ENCODE measurements at regions not wholly inside any gene's neighbourhood (a gene's known extent, or its start where the extent isn't known, plus 50 kb on each side); places are given as distances from the start of the nearest gene placed in this dataset.

DNA sequence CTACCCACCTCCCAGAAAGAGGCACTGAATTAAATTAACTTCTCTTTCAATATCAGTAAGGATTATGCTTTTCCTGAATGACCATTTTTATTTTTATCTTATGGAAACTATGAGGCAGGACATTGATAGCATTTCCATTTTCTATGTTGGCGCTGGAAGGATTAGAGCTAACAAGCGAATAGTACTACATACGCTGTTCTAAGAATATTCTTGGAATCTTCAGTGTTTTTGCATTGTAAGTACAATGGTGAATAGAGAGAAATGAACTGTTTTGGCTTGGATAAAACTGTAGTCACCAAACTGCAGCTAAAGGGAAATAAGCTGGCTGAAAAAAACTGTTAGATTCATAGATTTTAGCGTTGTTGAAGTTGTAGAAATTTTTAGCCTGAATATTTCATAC is 779.0 kb upstream of the ADGRL4 start:
- TF ChIP-seq YY1 (IDR thresholded peaks at IDR 0.05; ENCODE audit: low read depth) (no peak), TAF1 (IDR thresholded peaks at IDR 0.05; ENCODE audit: low read depth) (no peak), ZBTB7A (IDR thresholded peaks at IDR 0.05; ENCODE audit: low read depth) (no peak), RAD21 (IDR thresholded peaks at IDR 0.05; ENCODE audit: low read depth) (no peak), EP300 (IDR thresholded peaks at IDR 0.05; ENCODE audit: borderline replicate concordance) (no peak), CREB1 (IDR thresholded peaks at IDR 0.05; ENCODE audit: low read depth) (no peak), FOXM1 (IDR thresholded peaks at IDR 0.05; ENCODE audit: borderline replicate concordance, low read depth) (no peak), CEBPB (IDR thresholded peaks at IDR 0.05) (no peak), NFIC (IDR thresholded peaks at IDR 0.05) (no peak), TEAD4 (IDR thresholded peaks at IDR 0.05) (no peak)
- TF ChIP-seq, protein P1, sequence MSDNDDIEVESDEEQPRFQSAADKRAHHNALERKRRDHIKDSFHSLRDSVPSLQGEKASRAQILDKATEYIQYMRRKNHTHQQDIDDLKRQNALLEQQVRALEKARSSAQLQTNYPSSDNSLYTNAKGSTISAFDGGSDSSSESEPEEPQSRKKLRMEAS (IDR thresholded peaks at IDR 0.05) = no peak
- TF ChIP-seq, protein P2, sequence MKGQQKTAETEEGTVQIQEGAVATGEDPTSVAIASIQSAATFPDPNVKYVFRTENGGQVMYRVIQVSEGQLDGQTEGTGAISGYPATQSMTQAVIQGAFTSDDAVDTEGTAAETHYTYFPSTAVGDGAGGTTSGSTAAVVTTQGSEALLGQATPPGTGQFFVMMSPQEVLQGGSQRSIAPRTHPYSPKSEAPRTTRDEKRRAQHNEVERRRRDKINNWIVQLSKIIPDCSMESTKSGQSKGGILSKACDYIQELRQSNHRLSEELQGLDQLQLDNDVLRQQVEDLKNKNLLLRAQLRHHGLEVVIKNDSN (IDR thresholded peaks at IDR 0.05) = no peak
- TF ChIP-seq, protein P3, sequence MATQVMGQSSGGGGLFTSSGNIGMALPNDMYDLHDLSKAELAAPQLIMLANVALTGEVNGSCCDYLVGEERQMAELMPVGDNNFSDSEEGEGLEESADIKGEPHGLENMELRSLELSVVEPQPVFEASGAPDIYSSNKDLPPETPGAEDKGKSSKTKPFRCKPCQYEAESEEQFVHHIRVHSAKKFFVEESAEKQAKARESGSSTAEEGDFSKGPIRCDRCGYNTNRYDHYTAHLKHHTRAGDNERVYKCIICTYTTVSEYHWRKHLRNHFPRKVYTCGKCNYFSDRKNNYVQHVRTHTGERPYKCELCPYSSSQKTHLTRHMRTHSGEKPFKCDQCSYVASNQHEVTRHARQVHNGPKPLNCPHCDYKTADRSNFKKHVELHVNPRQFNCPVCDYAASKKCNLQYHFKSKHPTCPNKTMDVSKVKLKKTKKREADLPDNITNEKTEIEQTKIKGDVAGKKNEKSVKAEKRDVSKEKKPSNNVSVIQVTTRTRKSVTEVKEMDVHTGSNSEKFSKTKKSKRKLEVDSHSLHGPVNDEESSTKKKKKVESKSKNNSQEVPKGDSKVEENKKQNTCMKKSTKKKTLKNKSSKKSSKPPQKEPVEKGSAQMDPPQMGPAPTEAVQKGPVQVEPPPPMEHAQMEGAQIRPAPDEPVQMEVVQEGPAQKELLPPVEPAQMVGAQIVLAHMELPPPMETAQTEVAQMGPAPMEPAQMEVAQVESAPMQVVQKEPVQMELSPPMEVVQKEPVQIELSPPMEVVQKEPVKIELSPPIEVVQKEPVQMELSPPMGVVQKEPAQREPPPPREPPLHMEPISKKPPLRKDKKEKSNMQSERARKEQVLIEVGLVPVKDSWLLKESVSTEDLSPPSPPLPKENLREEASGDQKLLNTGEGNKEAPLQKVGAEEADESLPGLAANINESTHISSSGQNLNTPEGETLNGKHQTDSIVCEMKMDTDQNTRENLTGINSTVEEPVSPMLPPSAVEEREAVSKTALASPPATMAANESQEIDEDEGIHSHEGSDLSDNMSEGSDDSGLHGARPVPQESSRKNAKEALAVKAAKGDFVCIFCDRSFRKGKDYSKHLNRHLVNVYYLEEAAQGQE (IDR thresholded peaks at IDR 0.05; ENCODE audit: low read depth) = no peak
